ENCODE measurements at regions not wholly inside any gene's neighbourhood (a gene's known extent, or its start where the extent isn't known, plus 50 kb on each side); places are given as distances from the start of the nearest gene placed in this dataset.

GRCh38 chr6:137353842-137354397 lies 134.7 kb upstream of the IFNGR1 start:
- Histone ChIP-seq H3K9ac (ENCODE audit: low read depth, low read length, poor library complexity, severe bottlenecking) (no peak overlapping the region), H3K9me2 (replicated peaks; ENCODE audit: low read depth, low read length) (no peaks in the 10 kb centered on the region), H3K4me2 (ENCODE audit: low read depth, low read length, poor library complexity, severe bottlenecking) (peak overlapping the region; percentile 44), H3K9me3 (ENCODE audit: insufficient read depth, low read depth, low read length) (no peaks in the 10 kb centered on the region), H3F3A (ENCODE audit: low read depth) (no peaks in the 10 kb centered on the region), H2AFZ (ENCODE audit: low read length) (peak overlapping the region; percentile 31; the same call in 1 of the 2 replicates), H3K79me2 (ENCODE audit: insufficient read depth, low read length) (no peaks in the 10 kb centered on the region), H3K36me3 (ENCODE audit: insufficient read depth, low read length) (no peaks in the 10 kb centered on the region), H3K4me1 (ENCODE audit: insufficient read depth, low read length, poor library complexity, severe bottlenecking) (peaks cover 13% of the 10 kb centered on the region), H3K4me3 (ENCODE audit: low read length, poor library complexity, severe bottlenecking) (no peak overlapping the region), H4K20me1 (ENCODE audit: insufficient read depth, low read length, poor library complexity, severe bottlenecking) (no peaks in the 10 kb centered on the region), H3K27me3 (ENCODE audit: insufficient read depth, low read length, poor library complexity, severe bottlenecking) (no peaks in the 10 kb centered on the region)
- TF ChIP-seq, protein P1, sequence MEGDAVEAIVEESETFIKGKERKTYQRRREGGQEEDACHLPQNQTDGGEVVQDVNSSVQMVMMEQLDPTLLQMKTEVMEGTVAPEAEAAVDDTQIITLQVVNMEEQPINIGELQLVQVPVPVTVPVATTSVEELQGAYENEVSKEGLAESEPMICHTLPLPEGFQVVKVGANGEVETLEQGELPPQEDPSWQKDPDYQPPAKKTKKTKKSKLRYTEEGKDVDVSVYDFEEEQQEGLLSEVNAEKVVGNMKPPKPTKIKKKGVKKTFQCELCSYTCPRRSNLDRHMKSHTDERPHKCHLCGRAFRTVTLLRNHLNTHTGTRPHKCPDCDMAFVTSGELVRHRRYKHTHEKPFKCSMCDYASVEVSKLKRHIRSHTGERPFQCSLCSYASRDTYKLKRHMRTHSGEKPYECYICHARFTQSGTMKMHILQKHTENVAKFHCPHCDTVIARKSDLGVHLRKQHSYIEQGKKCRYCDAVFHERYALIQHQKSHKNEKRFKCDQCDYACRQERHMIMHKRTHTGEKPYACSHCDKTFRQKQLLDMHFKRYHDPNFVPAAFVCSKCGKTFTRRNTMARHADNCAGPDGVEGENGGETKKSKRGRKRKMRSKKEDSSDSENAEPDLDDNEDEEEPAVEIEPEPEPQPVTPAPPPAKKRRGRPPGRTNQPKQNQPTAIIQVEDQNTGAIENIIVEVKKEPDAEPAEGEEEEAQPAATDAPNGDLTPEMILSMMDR (conservative IDR thresholded peaks at IDR 0.05; ENCODE audit: low read length) = no peak
- no peak for TF ChIP-seq EZH2phosphoT487 (IDR thresholded peaks at IDR 0.05; ENCODE audit: borderline replicate concordance)

GRCh38 chr6:137353346-137353745 lies 134.2 kb upstream of the IFNGR1 start:
- Histone ChIP-seq H4K20me1 (ENCODE audit: insufficient read depth, low read length, poor library complexity, severe bottlenecking) (no peaks in the 10 kb centered on the region), H3F3A (ENCODE audit: low read depth) (no peaks in the 10 kb centered on the region), H3K9me2 (replicated peaks; ENCODE audit: low read depth, low read length) (no peaks in the 10 kb centered on the region), H2AFZ (ENCODE audit: low read length) (peak overlapping the region; percentile 31; the same call in 1 of the 2 replicates), H3K4me2 (ENCODE audit: low read depth, low read length, poor library complexity, severe bottlenecking) (peak overlapping the region; percentile 44), H3K9me3 (ENCODE audit: insufficient read depth, low read depth, low read length) (no peaks in the 10 kb centered on the region), H3K9ac (ENCODE audit: low read depth, low read length, poor library complexity, severe bottlenecking) (no peak overlapping the region), H3K79me2 (ENCODE audit: insufficient read depth, low read length) (no peaks in the 10 kb centered on the region), H3K36me3 (ENCODE audit: insufficient read depth, low read length) (no peaks in the 10 kb centered on the region), H3K4me3 (ENCODE audit: low read length, poor library complexity, severe bottlenecking) (peak overlapping the region; percentile 18), H3K4me1 (ENCODE audit: insufficient read depth, low read length, poor library complexity, severe bottlenecking) (peaks cover 13% of the 10 kb centered on the region), H3K27me3 (ENCODE audit: insufficient read depth, low read length, poor library complexity, severe bottlenecking) (no peaks in the 10 kb centered on the region)
- no peak for TF ChIP-seq EZH2phosphoT487 (IDR thresholded peaks at IDR 0.05; ENCODE audit: borderline replicate concordance)
- TF ChIP-seq, protein P1 (conservative IDR thresholded peaks at IDR 0.05; ENCODE audit: low read length) = no peak

DNA sequence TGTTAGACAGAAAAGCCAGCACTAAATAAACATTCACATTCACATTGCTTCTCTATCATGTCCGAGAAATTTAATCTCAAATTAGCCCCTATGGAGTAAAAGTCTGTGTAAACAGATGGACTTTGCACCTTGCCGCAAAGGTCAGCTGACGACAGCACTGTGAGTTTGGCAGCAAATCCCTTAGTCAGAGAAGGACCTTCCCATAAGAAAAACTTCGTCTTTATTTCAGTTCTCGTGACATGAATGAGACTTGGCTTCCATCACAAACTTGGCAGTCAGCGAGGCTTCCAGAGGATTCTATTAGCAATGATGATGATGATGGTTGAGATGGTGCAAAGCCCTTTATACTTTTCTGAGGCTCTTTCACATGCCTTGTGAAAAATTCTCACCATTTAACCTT lies 133.7 kb upstream of the IFNGR1 start:
- Histone ChIP-seq H3K9me2 (replicated peaks; ENCODE audit: low read depth, low read length) (no peaks in the 10 kb centered on the region), H3K9me3 (ENCODE audit: insufficient read depth, low read depth, low read length) (no peaks in the 10 kb centered on the region), H3K36me3 (ENCODE audit: insufficient read depth, low read length) (no peaks in the 10 kb centered on the region), H2AFZ (ENCODE audit: low read length) (no peak overlapping the region; the same call in 1 of the 2 replicates), H3K27me3 (ENCODE audit: insufficient read depth, low read length, poor library complexity, severe bottlenecking) (no peaks in the 10 kb centered on the region), H4K20me1 (ENCODE audit: insufficient read depth, low read length, poor library complexity, severe bottlenecking) (no peaks in the 10 kb centered on the region), H3K4me3 (ENCODE audit: low read length, poor library complexity, severe bottlenecking) (peak overlapping the region; percentile 18), H3K4me2 (ENCODE audit: low read depth, low read length, poor library complexity, severe bottlenecking) (peak overlapping the region; percentile 44), H3K4me1 (ENCODE audit: insufficient read depth, low read length, poor library complexity, severe bottlenecking) (peaks cover 13% of the 10 kb centered on the region), H3K9ac (ENCODE audit: low read depth, low read length, poor library complexity, severe bottlenecking) (no peak overlapping the region), H3K79me2 (ENCODE audit: insufficient read depth, low read length) (no peaks in the 10 kb centered on the region), H3F3A (ENCODE audit: low read depth) (no peaks in the 10 kb centered on the region)
- TF ChIP-seq, protein P1 (conservative IDR thresholded peaks at IDR 0.05; ENCODE audit: low read length) = no peak
- no peak for TF ChIP-seq EZH2phosphoT487 (IDR thresholded peaks at IDR 0.05; ENCODE audit: borderline replicate concordance)
